ENCODE measurements at regions not wholly inside any gene's neighbourhood (a gene's known extent, or its start where the extent isn't known, plus 50 kb on each side); places are given as distances from the start of the nearest gene placed in this dataset.
"Not testable (repeated sequence)": the region's sequence is repeated elsewhere in the genome, so short reads cannot be mapped to it uniquely, and the experiment has no call there.

- no peak overlapping the region for H3K27ac ChIP-seq (ENCODE audit: low read depth, low read length)
- no peak for DNase-seq (ENCODE audit: low read depth in 4 of 6, low spot score in 6 of 6)
- H3K36me3 ChIP-seq (ENCODE audit: control insufficient read depth, insufficient read depth, low read length) = no peaks in the 10 kb centered on the region
- no peaks in the 10 kb centered on the region for H3K9me3 ChIP-seq (ENCODE audit: control insufficient read depth, insufficient read depth, low read length)
- no CpG with 5 or more reads among the region's 4 CpGs for WGBS (ENCODE audit: insufficient coverage)
- H3K4me1 ChIP-seq (ENCODE audit: control insufficient read depth, insufficient read depth, low read length) = no peaks in the 10 kb centered on the region
- H3K27me3 ChIP-seq (ENCODE audit: control insufficient read depth, insufficient read depth, low read length) = no peaks in the 10 kb centered on the region
- H3K4me3 ChIP-seq (ENCODE audit: low read depth, low read length) = no peak overlapping the region
Measured at GRCh38 chr1:170415710-170416372, 116.1 kb upstream of the GORAB start.

- DNase-seq (ENCODE audit: low read depth in 4 of 6, low spot score in 6 of 6) = no peak
- H3K27me3 ChIP-seq (ENCODE audit: control insufficient read depth, insufficient read depth, low read length) = no peaks in the 10 kb centered on the region
- H3K4me1 ChIP-seq (ENCODE audit: control insufficient read depth, insufficient read depth, low read length) = no peaks in the 10 kb centered on the region
- no peak overlapping the region for H3K4me3 ChIP-seq (ENCODE audit: low read depth, low read length)
- no CpG with 5 or more reads among the region's 1 CpG for WGBS (ENCODE audit: insufficient coverage)
- H3K36me3 ChIP-seq (ENCODE audit: control insufficient read depth, insufficient read depth, low read length) = no peaks in the 10 kb centered on the region
- H3K27ac ChIP-seq (ENCODE audit: low read depth, low read length) = no peak overlapping the region
- H3K9me3 ChIP-seq (ENCODE audit: control insufficient read depth, insufficient read depth, low read length) = peaks cover 2% of the 10 kb centered on the region
Measured at GRCh38 chr1:170424346-170424745, 107.6 kb upstream of the GORAB start.

- H3K27ac ChIP-seq (ENCODE audit: low read depth, low read length) = no peak overlapping the region
- H3K4me3 ChIP-seq (ENCODE audit: low read depth, low read length) = no peak overlapping the region
- no peak for DNase-seq (ENCODE audit: low read depth in 4 of 6, low spot score in 6 of 6)
- no peaks in the 10 kb centered on the region for H3K36me3 ChIP-seq (ENCODE audit: control insufficient read depth, insufficient read depth, low read length)
- H3K4me1 ChIP-seq (ENCODE audit: control insufficient read depth, insufficient read depth, low read length) = no peaks in the 10 kb centered on the region
- WGBS (ENCODE audit: insufficient coverage) = 53% methylated on average over 4 of the region's 5 CpGs
- peaks cover 2% of the 10 kb centered on the region for H3K9me3 ChIP-seq (ENCODE audit: control insufficient read depth, insufficient read depth, low read length)
- no peaks in the 10 kb centered on the region for H3K27me3 ChIP-seq (ENCODE audit: control insufficient read depth, insufficient read depth, low read length)
Measured at GRCh38 chr1:170426596-170426995, 105.4 kb upstream of the GORAB start.

GRCh38 chr1:170427002-170427401, 105.0 kb upstream of the GORAB start:
- no CpG with 5 or more reads among the region's 1 CpG for WGBS (ENCODE audit: insufficient coverage)
- H3K9me3 ChIP-seq (ENCODE audit: control insufficient read depth, insufficient read depth, low read length); H3K4me1 ChIP-seq (ENCODE audit: control insufficient read depth, insufficient read depth, low read length); H3K36me3 ChIP-seq (ENCODE audit: control insufficient read depth, insufficient read depth, low read length); H3K27ac ChIP-seq (ENCODE audit: low read depth, low read length); H3K27me3 ChIP-seq (ENCODE audit: control insufficient read depth, insufficient read depth, low read length); DNase-seq (ENCODE audit: low read depth in 4 of 6, low spot score in 6 of 6); H3K4me3 ChIP-seq (ENCODE audit: low read depth, low read length): not testable (repeated sequence)

- no peak for DNase-seq (ENCODE audit: low read depth in 4 of 6, low spot score in 6 of 6)
- H3K36me3 ChIP-seq (ENCODE audit: control insufficient read depth, insufficient read depth, low read length) = no peaks in the 10 kb centered on the region
- H3K27ac ChIP-seq (ENCODE audit: low read depth, low read length) = no peak overlapping the region
- no peaks in the 10 kb centered on the region for H3K4me1 ChIP-seq (ENCODE audit: control insufficient read depth, insufficient read depth, low read length)
- H3K9me3 ChIP-seq (ENCODE audit: control insufficient read depth, insufficient read depth, low read length) = no peaks in the 10 kb centered on the region
- WGBS (ENCODE audit: insufficient coverage) = 100% methylated on average over 1 of the region's 3 CpGs
- H3K4me3 ChIP-seq (ENCODE audit: low read depth, low read length) = no peak overlapping the region
- H3K27me3 ChIP-seq (ENCODE audit: control insufficient read depth, insufficient read depth, low read length) = no peaks in the 10 kb centered on the region
Measured at GRCh38 chr1:170436928-170437327, 95.0 kb upstream of the GORAB start.

- Histone ChIP-seq H3K27ac (ENCODE audit: low read depth, low read length) (no peak overlapping the region), H3K9me3 (ENCODE audit: control insufficient read depth, insufficient read depth, low read length) (no peaks in the 10 kb centered on the region), H3K4me3 (ENCODE audit: low read depth, low read length) (no peak overlapping the region), H3K36me3 (ENCODE audit: control insufficient read depth, insufficient read depth, low read length) (no peaks in the 10 kb centered on the region), H3K27me3 (ENCODE audit: control insufficient read depth, insufficient read depth, low read length) (no peaks in the 10 kb centered on the region), H3K4me1 (ENCODE audit: control insufficient read depth, insufficient read depth, low read length) (no peaks in the 10 kb centered on the region)
- no peak for DNase-seq (ENCODE audit: low read depth in 4 of 6, low spot score in 6 of 6)
- no CpG with 5 or more reads among the region's 3 CpGs for WGBS (ENCODE audit: insufficient coverage)
Measured at GRCh38 chr1:170445096-170445495, 86.9 kb upstream of the GORAB start.

GRCh38 chr1:170448661-170449158, 83.3 kb upstream of the GORAB start:
- no peak for DNase-seq (ENCODE audit: low read depth in 4 of 6, low spot score in 6 of 6)
- H3K27ac ChIP-seq (ENCODE audit: low read depth, low read length) = no peak overlapping the region
- H3K4me1 ChIP-seq (ENCODE audit: control insufficient read depth, insufficient read depth, low read length) = no peaks in the 10 kb centered on the region
- H3K9me3 ChIP-seq (ENCODE audit: control insufficient read depth, insufficient read depth, low read length) = no peaks in the 10 kb centered on the region
- H3K36me3 ChIP-seq (ENCODE audit: control insufficient read depth, insufficient read depth, low read length) = no peaks in the 10 kb centered on the region
- no peak overlapping the region for H3K4me3 ChIP-seq (ENCODE audit: low read depth, low read length)
- H3K27me3 ChIP-seq (ENCODE audit: control insufficient read depth, insufficient read depth, low read length) = no peaks in the 10 kb centered on the region

- not testable (repeated sequence) for H3K27me3 ChIP-seq (ENCODE audit: control insufficient read depth, insufficient read depth, low read length); H3K4me1 ChIP-seq (ENCODE audit: control insufficient read depth, insufficient read depth, low read length); H3K9me3 ChIP-seq (ENCODE audit: control insufficient read depth, insufficient read depth, low read length); H3K4me3 ChIP-seq (ENCODE audit: low read depth, low read length); DNase-seq (ENCODE audit: low read depth in 4 of 6, low spot score in 6 of 6); H3K36me3 ChIP-seq (ENCODE audit: control insufficient read depth, insufficient read depth, low read length); H3K27ac ChIP-seq (ENCODE audit: low read depth, low read length)
- WGBS (ENCODE audit: insufficient coverage) = 69% methylated on average over 2 of the region's 5 CpGs
Measured at GRCh38 chr1:170457325-170458050, 74.5 kb upstream of the GORAB start.

GRCh38 chr1:170460001-170460400, 72.0 kb upstream of the GORAB start:
- peaks cover 1% of the 10 kb centered on the region for H3K9me3 ChIP-seq (ENCODE audit: control insufficient read depth, insufficient read depth, low read length)
- WGBS (ENCODE audit: insufficient coverage) = no CpG with 5 or more reads among the region's 2 CpGs
- H3K4me3 ChIP-seq (ENCODE audit: low read depth, low read length) = no peak overlapping the region
- no peak for DNase-seq (ENCODE audit: low read depth in 4 of 6, low spot score in 6 of 6)
- no peaks in the 10 kb centered on the region for H3K36me3 ChIP-seq (ENCODE audit: control insufficient read depth, insufficient read depth, low read length)
- H3K4me1 ChIP-seq (ENCODE audit: control insufficient read depth, insufficient read depth, low read length) = no peaks in the 10 kb centered on the region
- H3K27ac ChIP-seq (ENCODE audit: low read depth, low read length) = no peak overlapping the region
- H3K27me3 ChIP-seq (ENCODE audit: control insufficient read depth, insufficient read depth, low read length) = no peaks in the 10 kb centered on the region
